NCI-H128 (cell line): ENCODE measurements at regions not wholly inside any gene's neighbourhood (a gene's known extent, or its start where the extent isn't known, plus 50 kb on each side); places are given as distances from the start of the nearest gene placed in this dataset.
"Not testable (repeated sequence)": the region's sequence is repeated elsewhere in the genome, so short reads cannot be mapped to it uniquely, and the experiment has no call there.

Source experiments
- DNase-seq: peaks from one replicate; lab custom pipeline; 2025; ENCODE audit not compliant: unreplicated experiment; lab: John Stamatoyannopoulos, UW

- no peak for DNase-seq
These were observed 231.6 kb upstream of the CWC22 start for GRCh38 chr2:180238729-180239128.

DNA sequence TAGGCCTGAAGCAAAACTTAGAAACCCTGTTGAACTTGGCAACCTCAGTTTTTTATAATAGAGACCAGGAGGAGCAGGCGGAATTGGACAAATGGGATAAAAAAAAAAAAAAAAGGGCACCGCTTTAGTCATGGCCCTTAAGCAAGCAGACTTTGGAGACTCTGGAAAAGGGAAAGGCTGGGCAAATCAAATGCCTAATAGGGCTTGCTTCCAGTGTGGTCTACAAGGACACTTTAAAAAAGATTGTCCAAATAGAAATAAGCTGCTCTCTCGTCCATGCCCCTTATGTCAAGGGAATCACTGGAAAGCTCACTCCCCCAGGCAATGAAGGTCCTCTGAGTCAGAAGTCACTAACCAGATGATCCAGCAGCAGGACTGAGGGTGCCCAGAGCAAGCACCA, 229.0 kb upstream of the CWC22 start:
- not testable (repeated sequence) for DNase-seq

DNA sequence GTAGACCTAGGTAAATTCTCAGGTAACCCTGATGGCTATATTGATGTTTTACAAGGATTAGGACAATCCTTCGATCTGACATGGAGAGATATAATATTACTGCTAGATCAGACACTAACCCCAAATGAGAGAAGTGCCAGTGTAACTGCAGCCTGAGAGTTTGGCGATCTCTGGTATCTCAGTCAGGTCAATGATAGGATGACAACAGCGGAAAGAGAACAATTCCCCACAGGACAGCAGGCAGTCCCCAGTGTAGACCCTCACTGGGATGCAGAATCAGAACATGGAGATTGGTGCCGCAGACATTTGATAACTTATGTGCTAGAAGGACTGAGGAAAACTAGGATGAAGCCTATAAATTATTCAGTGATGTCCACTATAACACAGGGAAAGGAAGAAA, 228.4 kb upstream of the CWC22 start:
- DNase-seq: not testable (repeated sequence)

- not testable (repeated sequence) for DNase-seq
These were observed 227.9 kb upstream of the CWC22 start for GRCh38 chr2:180234991-180235390.

- no peak for DNase-seq
These were observed 223.9 kb upstream of the CWC22 start for GRCh38 chr2:180231015-180231414.

- DNase-seq: no peak
These were observed 220.4 kb upstream of the CWC22 start for GRCh38 chr2:180227461-180227860.

DNA sequence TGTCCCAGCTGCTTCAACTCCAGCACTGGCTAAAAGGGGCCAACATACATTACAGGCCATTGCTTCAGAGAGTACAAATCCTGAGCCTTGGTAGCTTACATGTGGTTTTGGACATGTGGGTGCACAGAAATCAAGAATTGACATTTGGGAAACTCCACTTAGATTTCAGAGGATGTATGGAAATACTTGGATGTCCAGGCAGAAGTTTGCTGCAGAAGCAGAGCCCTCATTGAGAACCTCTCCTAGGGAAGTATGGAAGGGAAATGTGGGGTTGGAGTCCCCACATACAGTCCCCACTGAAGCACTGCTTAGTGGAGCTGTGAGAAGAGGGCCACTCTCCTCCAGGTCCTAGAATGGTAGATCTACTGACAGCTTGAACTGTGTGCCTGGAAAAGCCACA, 218.0 kb upstream of the CWC22 start:
- DNase-seq: no peak

DNA sequence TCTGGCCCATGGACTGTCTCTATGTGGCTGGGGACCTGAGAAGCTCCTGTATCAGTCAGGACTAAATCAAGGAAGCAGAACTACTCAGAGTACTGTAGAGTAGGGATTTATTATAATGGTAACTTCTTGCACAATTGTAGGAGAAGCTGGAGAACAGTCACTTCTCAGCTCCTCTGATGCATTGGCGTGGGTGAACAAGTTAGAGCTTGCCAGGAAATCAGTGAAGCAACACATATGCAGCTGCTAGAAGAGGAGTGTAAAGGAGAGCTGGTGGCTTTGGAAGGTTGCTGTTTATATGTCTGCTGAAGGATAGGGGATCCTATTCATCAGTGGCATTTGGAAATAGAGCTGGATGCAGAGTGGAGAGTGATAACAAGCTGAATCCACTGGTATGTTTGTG, 215.5 kb upstream of the CWC22 start:
- DNase-seq: no peak

- DNase-seq: no peak
These were observed 212.4 kb upstream of the CWC22 start for GRCh38 chr2:180219491-180219890.

DNA sequence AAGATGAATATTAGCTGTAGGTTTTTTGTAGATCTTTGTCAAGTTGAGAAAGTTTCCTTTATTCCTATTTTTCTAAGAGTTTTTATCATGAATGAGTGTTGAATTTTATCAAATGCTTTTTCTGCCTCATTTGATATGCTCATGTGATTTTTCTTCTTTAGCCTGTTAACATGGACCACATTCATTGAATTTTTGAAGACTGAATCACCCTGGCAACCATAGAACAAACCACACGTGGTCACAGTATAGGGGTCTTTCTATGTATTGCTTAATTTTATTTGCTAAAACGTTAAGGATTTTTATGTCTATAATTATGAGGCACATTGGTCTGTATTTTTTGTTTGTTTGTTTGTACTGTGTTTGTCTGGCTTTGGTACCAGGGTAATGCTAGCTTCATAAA, 201.7 kb upstream of the CWC22 start:
- DNase-seq: no peak

DNA sequence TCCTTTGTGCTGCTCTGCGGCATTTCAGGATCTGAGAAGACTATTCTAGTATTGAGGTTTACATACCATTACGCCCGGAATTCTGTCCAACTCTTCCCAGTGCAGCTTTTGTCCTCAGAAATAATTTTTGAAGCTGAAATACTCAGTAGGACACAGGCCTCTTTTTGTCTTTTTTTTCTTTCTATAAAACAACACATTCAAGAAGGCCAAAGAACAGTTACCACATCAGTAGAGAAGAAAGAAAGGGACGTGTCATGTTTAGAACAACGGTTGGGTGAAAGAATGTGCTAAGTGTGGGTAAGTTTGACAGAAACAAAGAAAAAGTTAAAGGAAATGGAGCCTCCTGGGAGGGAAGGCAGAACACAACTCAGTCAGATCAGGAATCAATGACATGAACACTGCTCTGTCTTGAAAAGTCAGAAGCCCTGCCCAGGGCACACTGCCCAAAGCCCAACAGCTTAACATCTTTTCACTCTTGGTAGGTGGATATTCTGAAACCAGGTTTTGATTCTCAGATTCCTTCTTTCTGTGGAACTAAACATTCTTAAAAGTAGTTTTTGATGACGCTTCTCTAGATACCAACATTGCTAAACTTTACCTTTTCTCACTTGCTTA, 198.6 kb upstream of the CWC22 start:
- DNase-seq: no peak

DNA sequence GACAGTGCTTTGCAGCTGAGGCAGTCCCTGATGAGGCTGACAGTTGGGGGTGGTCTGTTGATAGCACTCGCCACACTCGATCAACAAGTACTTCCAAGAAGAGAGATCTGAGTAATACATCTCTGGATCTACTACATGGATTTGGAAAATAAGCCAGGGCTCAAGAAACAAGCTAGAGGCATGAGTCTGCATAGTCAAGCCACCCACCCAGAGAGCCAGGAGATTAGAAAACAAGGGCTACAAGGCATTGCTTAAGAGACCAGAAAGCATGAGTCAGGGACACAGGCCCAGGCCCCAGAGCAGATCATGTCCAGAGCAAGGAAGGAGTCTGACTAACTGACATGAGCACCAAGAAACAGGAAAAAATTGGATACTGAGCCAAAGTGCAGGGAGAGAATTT, 196.9 kb upstream of the CWC22 start:
- DNase-seq: no peak

- no peak for DNase-seq
These were observed 195.4 kb upstream of the CWC22 start for GRCh38 chr2:180202467-180202951.

DNA sequence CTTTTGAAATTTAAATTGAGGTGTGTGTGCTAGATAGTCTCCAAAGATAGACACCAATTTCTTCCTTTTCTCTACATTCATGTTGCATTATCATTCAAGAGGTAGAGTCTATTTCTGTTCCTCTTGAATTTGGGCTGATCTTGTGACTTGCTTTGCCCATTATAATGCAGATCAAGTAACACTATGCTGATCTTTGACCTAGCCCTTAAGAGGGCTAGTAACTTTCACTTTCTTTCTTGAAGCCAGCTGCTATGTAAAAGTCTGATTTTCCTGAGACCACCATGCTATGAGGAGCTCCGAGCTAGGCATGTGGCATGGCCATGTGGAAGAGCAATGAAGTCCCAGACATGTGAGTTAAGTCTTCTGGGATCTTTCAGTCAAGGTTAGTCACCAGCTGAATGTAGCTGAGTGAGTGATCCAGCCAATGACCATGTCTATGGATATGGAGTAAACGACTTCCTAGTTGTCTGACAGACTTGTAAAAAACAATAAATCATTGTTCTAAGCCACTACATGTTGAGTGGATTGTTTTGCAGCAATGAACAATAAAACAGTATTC, 189.4 kb upstream of the CWC22 start:
- no peak for DNase-seq

DNA sequence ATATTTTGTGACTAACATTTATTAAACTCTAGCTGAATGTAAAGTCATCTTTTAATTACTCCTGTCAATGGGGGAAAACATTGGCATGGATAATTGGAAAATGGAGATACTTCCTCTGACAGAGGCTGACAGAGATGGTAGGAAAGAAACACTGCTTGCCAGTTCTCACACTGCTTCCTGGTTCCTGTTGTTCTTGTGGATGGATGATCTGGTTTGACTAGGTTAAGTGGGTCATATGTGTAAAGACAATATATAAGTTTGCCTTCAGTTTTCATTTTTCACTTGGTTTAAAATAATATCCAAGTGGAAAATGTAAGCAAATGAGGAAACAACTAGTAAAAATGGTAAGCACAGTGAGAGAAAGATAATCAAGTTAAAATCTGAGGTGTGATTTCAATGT, 188.8 kb upstream of the CWC22 start:
- no peak for DNase-seq

DNA sequence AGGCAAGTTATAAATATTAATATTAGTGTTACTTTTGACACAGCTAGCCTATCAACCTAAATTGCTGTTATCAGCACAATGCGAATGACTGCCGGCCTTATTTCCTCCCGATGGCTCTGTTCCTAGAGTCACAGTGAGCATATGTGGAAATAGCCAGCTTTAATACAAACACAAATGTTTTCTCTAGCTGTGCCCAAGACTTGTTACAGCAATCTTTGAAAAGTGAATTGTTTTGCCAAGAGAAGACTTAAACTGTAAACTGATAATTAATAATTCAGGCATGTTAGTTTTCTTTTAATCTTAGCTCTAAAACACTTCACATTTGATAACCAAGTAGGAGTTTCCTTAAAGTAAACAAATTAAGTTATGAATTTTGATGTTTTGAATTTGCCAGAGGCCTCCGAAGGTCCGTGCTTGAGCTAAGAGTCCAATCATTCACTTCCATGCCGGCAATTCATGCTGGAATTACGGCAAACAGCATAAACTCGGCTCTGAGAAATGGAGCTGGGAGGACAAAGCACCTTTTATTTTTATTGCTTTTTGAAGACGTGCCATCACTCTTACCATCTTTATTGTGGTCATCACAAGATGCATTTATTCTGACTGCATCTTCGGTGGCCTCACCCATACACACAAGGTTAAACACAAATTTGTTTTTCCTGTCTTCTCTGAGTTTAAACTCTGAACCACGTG, 184.5 kb upstream of the CWC22 start:
- no peak for DNase-seq

- no peak for DNase-seq
These were observed 183.8 kb upstream of the CWC22 start for GRCh38 chr2:180190851-180191250.

GRCh38 chr2:180187611-180188010, 180.5 kb upstream of the CWC22 start:
- no peak for DNase-seq

DNA sequence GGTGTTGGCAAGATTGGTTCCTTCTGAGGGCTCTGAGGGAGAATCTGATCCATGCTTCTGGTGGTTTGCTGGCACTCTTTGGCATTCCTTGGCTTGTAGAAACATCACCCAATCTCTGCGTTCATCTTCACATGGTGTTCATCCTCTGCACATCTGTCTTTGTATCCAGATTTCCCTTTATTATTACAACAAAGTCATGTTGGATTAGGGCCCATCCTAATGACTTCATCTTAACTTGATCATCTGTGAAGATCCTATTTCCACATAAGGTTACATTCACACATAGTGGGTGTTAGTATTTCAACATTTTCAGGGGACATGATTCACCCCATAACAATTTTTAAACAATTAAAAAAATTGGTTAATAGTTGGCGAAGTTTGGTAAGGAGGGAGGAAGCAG, 177.4 kb upstream of the CWC22 start:
- no peak for DNase-seq

GRCh38 chr2:180180511-180180910, 173.4 kb upstream of the CWC22 start:
- DNase-seq: no peak

DNA sequence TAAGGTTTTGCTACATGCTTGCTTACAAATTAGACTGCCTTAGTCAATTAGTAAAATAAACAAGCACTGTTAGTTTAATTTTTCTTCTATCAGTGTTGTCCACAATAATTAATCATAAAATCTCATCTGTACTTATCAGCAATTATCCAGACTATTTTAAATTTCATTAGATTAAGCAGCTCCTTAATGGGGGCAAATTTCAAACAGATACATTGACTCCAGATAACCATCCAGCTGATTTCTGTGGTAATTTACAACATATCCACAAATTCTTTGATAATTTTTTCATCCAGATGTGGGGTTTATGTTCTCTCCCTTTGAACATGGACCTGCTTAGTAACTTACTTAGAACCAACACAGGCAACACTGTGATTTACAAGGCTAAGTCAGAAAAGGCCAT, 170.4 kb upstream of the CWC22 start:
- DNase-seq: no peak

DNA sequence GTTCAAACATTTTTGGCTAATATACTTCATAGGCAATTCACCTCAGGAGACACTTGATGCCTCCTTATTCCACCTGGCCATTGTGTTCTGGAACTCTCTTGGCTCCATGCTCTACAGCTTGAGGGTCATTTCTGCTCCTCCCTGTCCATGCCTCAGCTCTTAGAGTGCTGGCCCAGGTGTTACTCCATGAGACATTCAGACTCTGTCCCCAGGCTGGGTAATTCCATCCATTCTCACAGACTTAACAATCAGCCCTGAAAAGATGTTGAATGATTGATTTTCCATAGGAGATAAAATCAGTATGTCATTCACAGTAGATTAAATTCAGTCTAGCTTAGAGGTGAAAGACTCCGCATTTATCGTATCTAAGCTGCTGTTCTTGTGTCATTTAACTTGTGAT, 168.6 kb upstream of the CWC22 start:
- no peak for DNase-seq

GRCh38 chr2:180174580-180174979, 167.5 kb upstream of the CWC22 start:
- no peak for DNase-seq
